K562 (cell line): ENCODE measurements at regions not wholly inside any gene's neighbourhood (a gene's known extent, or its start where the extent isn't known, plus 50 kb on each side); places are given as distances from the start of the nearest gene placed in this dataset.

Experiments
- ATAC-seq: fragments of 200-7000 bp; cut with Tn5 transposase; 3 replicates; pipeline ENCODE4 v1.9.1; 2020; ENCODE audit warnings: moderate library complexity
- BruUV-seq: library from RNA; stranded (reverse); fragments of 400-500 nt; replicated peaks from 2 replicates; lab custom pipeline; 2021; lab: Mats Ljungman, UMichigan
- CTCF ChIA-PET: fragments of 300-600 bp; formaldehyde crosslinking; extraction: SDS; loops from one replicate; lab custom pipeline; 2021; ENCODE audit warnings: low intra/inter-chr PET ratio; lab: Yijun Ruan, JAX
- POLR2A ChIA-PET: fragments of 300-600, 350-650 bp; sonication (Branson Sonifier 250); formaldehyde crosslinking; extraction: SDS; loops from one replicate; lab custom pipeline; 2021; ENCODE audit warnings: antibody characterized with exemption, inconsistent platforms; lab: Yijun Ruan, JAX
- DNase-seq, 4 experiments: peaks; one replicate each; pipeline versions ENCODE4 v3.0.0 to v3.0.0-alpha.2; 2011 to 2018; ENCODE audit warnings: low spot score in 3 of 4, mixed read lengths in 3 of 4; ENCODE audit errors: extremely low read depth in 1 of 4
- FAIRE-seq: peaks from 2 replicates; lab custom pipeline; 2011; peaks lifted over from hg19 to GRCh38; lab: Jason Lieb, UNC
- H2AFZ ChIP-seq: 2 replicates; pipeline ENCODE4 v1.6.0; 2011; ENCODE audit warnings: low read depth, low read length, control low read depth, inconsistent platforms
- H3K27ac ChIP-seq: fragments of 200-600 bp; 3 replicates; pipeline ENCODE4 v1.8.0; 2011; ENCODE audit warnings: low read depth, mild to moderate bottlenecking, control low read depth, inconsistent platforms, low read length, moderate library complexity, mixed read lengths; ENCODE audit errors: extremely low read depth
- H3K27me3 ChIP-seq, 2 experiments: fragments of 300-600 bp in 1 of 2; 2 replicates in 1 of 2; 3 replicates in 1 of 2; pipeline versions ENCODE4 v1.6.0 to v1.8.0; 2011; ENCODE audit warnings: inconsistent platforms in 2 of 2, low read length in 2 of 2, mild to moderate bottlenecking in 1 of 2, mixed read lengths in 1 of 2, moderate library complexity in 1 of 2; ENCODE audit not compliant: control insufficient read depth in 2 of 2, insufficient read depth in 2 of 2
- H3K36me3 ChIP-seq: fragments of 300-600 bp; 3 replicates; pipeline ENCODE4 v1.8.0; 2011; ENCODE audit warnings: mild to moderate bottlenecking, low read length, inconsistent platforms; ENCODE audit not compliant: control insufficient read depth, insufficient read depth
- H3K4me1 ChIP-seq, 2 experiments: fragments of 200-600 bp in 1 of 2; replicated peaks in 1 of 2; 2 replicates in 1 of 2; 3 replicates in 1 of 2; pipeline versions ENCODE4 v1.5.1 to v1.8.0; 2011; ENCODE audit warnings: inconsistent platforms in 2 of 2, low read length in 2 of 2, mild to moderate bottlenecking in 1 of 2, mixed read lengths in 1 of 2, moderate library complexity in 1 of 2; ENCODE audit not compliant: control insufficient read depth in 2 of 2, insufficient read depth in 2 of 2
- H3K4me2 ChIP-seq: 2 replicates; pipeline ENCODE4 v1.6.1; 2011; ENCODE audit warnings: low read length, control low read depth, inconsistent platforms, mixed read lengths; ENCODE audit not compliant: insufficient read depth
- H3K4me3 ChIP-seq: fragments of 200-600 bp; sonication (generic), shearing (Covaris generic); 2 replicates; pipeline ENCODE4 v1.5.1; 2016; ENCODE audit warnings: control low read depth, inconsistent platforms
- H3K79me2 ChIP-seq: fragments of 200-600 bp; 3 replicates; pipeline ENCODE4 v1.8.0; 2011; ENCODE audit warnings: low read length, inconsistent platforms; ENCODE audit not compliant: control insufficient read depth, insufficient read depth
- H3K9ac ChIP-seq, 2 experiments: 2 replicates each; pipeline versions ENCODE4 v1.6.0 to v1.6.1; 2011; ENCODE audit warnings: low read depth in 2 of 2, low read length in 2 of 2, control low read depth in 1 of 2, inconsistent platforms in 1 of 2, mild to moderate bottlenecking in 1 of 2, mixed read lengths in 1 of 2; ENCODE audit not compliant: insufficient read depth in 1 of 2
- H3K9me1 ChIP-seq: one replicate; pipeline ENCODE4 v1.6.0; 2011; ENCODE audit warnings: inconsistent platforms, mild to moderate bottlenecking, low read length, moderate library complexity; ENCODE audit not compliant: control insufficient read depth, insufficient read depth
- H3K9me3 ChIP-seq: replicated peaks from 2 replicates; pipeline ENCODE4 v1.5.1; 2011; ENCODE audit warnings: low read depth, low read length, inconsistent platforms; ENCODE audit not compliant: control insufficient read depth, insufficient read depth
- H4K20me1 ChIP-seq: replicated peaks from 2 replicates; pipeline ENCODE4 v1.6.1; 2011; ENCODE audit warnings: low read length, inconsistent platforms, mixed read lengths; ENCODE audit not compliant: control insufficient read depth, insufficient read depth
- BHLHE40 ChIP-seq: IDR thresholded peaks from 2 replicates; pipeline ENCODE4 v1.6.1; 2011; ENCODE audit warnings: low read length, improper control_type of control experiment
- BRCA1 ChIP-seq, 2 experiments: fragments of 450-650 bp in 1 of 2; sonication (generic) in 1 of 2; formaldehyde crosslinking in 1 of 2; IDR thresholded peaks; 2 replicates each; pipeline versions ENCODE4 v1.5.0 to v1.6.1; 2017 to 2020; ENCODE audit warnings: mild to moderate bottlenecking in 1 of 2, missing genetic modification reagents in 1 of 2
- C11orf30 ChIP-seq: fragments of 450-650 bp; IDR thresholded peaks from 2 replicates; pipeline ENCODE4 v1.6.1; 2016; ENCODE audit warnings: low read depth, mild to moderate bottlenecking
- KLF13 ChIP-seq: fragments of 450-650 bp; IDR thresholded peaks from 2 replicates; pipeline ENCODE4 v1.6.1; 2016; ENCODE audit warnings: missing genetic modification characterization, low read depth, mild to moderate bottlenecking, missing compliant biosample characterization, moderate library complexity, borderline replicate concordance
- MTF1 ChIP-seq: fragments of 250-450 bp; sonication (Bioruptor Pico); IDR thresholded peaks from 2 replicates; pipeline ENCODE4 v1.9.0; 2021; ENCODE audit warnings: moderate library complexity, mild to moderate bottlenecking, inconsistent platforms, borderline replicate concordance
- PCBP2 ChIP-seq: fragments of 200-400 bp; formaldehyde crosslinking; IDR thresholded peaks from 2 replicates; pipeline ENCODE4 v1.6.1; 2018; ENCODE audit warnings: low read length, low read depth, mild to moderate bottlenecking, moderate library complexity; ENCODE audit not compliant: poor library complexity, severe bottlenecking
- PURB ChIP-seq: sonication (generic); formaldehyde crosslinking; IDR thresholded peaks from 2 replicates; pipeline ENCODE4 v1.9.0; 2021; ENCODE audit warnings: low read depth, mild to moderate bottlenecking, missing genetic modification reagents
- SMAD1 ChIP-seq: fragments of 150-350 bp; IDR thresholded peaks from 2 replicates; pipeline ENCODE4 v1.6.1; 2014; ENCODE audit warnings: low read length, low read depth; ENCODE audit not compliant: partially characterized antibody
- ZNF24 ChIP-seq: fragments of 450-650 bp; IDR thresholded peaks from 2 replicates; pipeline ENCODE4 v1.6.1; 2016
- ZNF584 ChIP-seq: fragments of 200-800 bp; sonication (Bioruptor generic); IDR thresholded peaks from 2 replicates; pipeline ENCODE4 v1.6.1; 2016; ENCODE audit warnings: low read depth, mild to moderate bottlenecking, missing genetic modification characterization, missing compliant biosample characterization
- WGBS: fragments of 100-300 bp; shearing (Covaris generic); methylation state at CpG from one replicate; pipeline ENCODE4 v1.1.6; 2016; ENCODE audit warnings: low coverage, mixed read lengths; ENCODE audit not compliant: insufficient coverage; ENCODE audit errors: missing lambda C conversion rate; 5-methylcytosine and 5-hydroxymethylcytosine counted together
- in situ Hi-C: fragments of 300-500 bp; cut with MboI; formaldehyde crosslinking; loops from 4 replicates; pipeline ENCODE4 v1.15.0; 2018; ENCODE audit warnings: inconsistent platforms, mixed read lengths
- intact Hi-C: fragments of 100-400 bp; cut with micrococcal nuclease; formaldehyde crosslinking; loops from 2 replicates; pipeline ENCODE4 v1.14.2; 2022
- TF ChIP-seq, protein P1 (sequence below): fragments of 450-650 bp; IDR thresholded peaks from 2 replicates; pipeline ENCODE4 v1.6.1; 2016; ENCODE audit warnings: borderline replicate concordance

DNA sequence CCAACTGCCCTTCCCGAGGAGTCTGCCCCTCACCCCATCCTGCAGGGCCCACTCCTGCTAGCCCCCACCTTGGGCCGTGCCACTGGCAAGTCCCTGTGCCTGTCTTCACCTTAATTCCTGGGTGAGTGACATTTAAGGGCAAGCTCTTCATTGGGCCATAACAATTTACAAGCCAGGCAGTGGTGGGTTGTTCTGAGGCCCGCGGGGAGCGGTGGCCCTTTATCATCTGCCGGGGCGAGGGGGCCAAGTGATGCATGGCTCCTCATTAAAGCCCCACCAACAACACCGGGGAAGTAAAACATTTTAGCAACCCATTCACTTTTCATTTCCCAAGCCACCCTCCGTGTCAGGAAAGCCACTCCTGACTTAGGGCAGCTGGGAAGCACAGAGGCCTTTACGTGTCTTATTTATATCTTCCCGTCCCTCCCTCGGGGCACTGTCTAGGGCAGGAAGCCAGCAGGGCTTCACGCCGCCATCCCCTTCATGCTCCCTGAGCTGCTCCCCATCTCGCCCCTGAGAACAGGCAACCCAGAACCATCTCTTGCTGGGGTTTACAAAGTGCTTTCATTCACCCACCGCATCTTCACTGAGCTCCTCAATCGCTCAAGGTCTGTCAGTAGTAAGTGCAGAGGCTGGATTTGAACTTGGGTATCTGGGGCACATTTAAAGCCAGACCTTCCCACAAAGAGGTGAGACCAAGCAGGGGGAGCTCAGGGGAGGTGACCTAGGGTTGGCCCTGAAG, 55.5 kb upstream of the CCDC167 start:
- Histone ChIP-seq H3K9ac (no peak overlapping the region), H3K36me3 (no peaks in the 10 kb centered on the region), H4K20me1 (peaks cover 18% of the 10 kb centered on the region; the same call in 1 of the 2 replicates), H3K4me2 (no peak overlapping the region), H3K27me3 (peaks cover 85 to 92% of the 10 kb centered on the region in 2 experiments), H3K9me1 (no peaks in the 10 kb centered on the region), H3K79me2 (no peaks in the 10 kb centered on the region), H3K9me3 (no peaks in the 10 kb centered on the region), H3K4me3 (no peak overlapping the region), H2AFZ (no peak overlapping the region), H3K27ac (no peak overlapping the region), H3K4me1 (no peaks in the 10 kb centered on the region)
- BruUV-seq: no TSS peak
- intact Hi-C loops: no loop called here
- POLR2A ChIA-PET: interaction anchor here (0.6 to 1.5 kb wide), 3 partner anchors 9 to 12 kb away, joined by 3 read pairs; no protein-coding TSS in a partner anchor
- no peak for ATAC-seq
- CTCF ChIA-PET: no interaction called here
- in situ Hi-C loops: no loop called here
- FAIRE-seq: no peak
- 3% methylated on average over 17 of the region's 17 CpGs for WGBS
- DNase-seq: no peak
- no peak for TF ChIP-seq SMAD1
- no peak for TF ChIP-seq ZNF24
- no peak for TF ChIP-seq MTF1 (CRISPR knock-in tag)
- no peak for TF ChIP-seq BRCA1 (IDR thresholded peaks at IDR 0.05)
- no peak for TF ChIP-seq BRCA1 (CRISPR knock-in tag; IDR thresholded peaks at IDR 0.05)
- no peak for TF ChIP-seq C11orf30
- no peak for TF ChIP-seq PURB (CRISPR knock-in tag)
- TF ChIP-seq KLF13 (tag): no peak
- TF ChIP-seq, protein P1, sequence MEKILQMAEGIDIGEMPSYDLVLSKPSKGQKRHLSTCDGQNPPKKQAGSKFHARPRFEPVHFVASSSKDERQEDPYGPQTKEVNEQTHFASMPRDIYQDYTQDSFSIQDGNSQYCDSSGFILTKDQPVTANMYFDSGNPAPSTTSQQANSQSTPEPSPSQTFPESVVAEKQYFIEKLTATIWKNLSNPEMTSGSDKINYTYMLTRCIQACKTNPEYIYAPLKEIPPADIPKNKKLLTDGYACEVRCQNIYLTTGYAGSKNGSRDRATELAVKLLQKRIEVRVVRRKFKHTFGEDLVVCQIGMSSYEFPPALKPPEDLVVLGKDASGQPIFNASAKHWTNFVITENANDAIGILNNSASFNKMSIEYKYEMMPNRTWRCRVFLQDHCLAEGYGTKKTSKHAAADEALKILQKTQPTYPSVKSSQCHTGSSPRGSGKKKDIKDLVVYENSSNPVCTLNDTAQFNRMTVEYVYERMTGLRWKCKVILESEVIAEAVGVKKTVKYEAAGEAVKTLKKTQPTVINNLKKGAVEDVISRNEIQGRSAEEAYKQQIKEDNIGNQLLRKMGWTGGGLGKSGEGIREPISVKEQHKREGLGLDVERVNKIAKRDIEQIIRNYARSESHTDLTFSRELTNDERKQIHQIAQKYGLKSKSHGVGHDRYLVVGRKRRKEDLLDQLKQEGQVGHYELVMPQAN: no peak
- TF ChIP-seq PCBP2: no peak
- no peak for TF ChIP-seq ZNF584 (CRISPR knock-in tag)
- TF ChIP-seq BHLHE40: no peak
